ENCODE measurements at regions not wholly inside any gene's neighbourhood (a gene's known extent, or its start where the extent isn't known, plus 50 kb on each side); places are given as distances from the start of the nearest gene placed in this dataset.

DNA sequence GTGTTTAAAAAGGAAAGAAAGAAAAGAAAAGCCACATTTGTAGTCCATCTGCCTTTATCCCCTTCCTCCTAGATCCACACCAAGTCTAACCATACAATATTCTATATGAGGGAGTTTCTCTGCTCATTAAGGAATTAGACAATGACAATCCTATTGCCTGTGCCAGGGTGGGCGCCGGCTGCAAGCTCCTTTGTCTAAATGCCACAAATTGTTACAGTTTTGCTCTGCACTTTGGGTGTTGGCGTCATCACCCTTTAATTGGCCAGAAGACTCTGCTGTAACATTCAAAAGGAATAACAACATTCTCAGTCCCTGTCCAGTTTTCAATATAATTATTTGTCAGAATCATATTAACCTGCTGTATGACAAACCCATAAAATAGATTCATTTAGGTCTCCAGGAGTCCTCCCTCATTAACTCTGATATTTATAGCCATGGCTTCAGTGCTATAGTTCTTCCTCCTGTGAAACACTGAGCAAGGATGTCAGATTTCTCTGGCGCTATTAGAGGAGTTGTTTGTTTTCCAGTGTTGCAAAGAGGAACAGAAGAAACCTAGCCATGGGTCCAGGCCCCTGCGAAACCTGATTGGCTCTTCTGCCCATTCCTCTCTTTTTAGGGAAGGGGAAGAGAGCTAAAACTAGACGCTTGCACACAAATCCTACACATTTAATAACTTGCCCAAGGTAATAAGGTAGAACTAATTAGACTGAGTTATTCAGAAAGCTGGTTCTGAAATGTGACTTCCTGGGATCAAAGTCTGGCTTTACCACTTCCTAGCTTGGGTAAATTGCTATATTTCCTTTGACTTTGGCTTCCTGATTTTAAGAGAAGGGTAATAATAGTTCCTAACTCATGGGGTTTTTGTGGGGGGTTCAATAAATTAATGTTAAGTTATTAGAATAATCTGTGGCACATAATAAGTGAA, 112.4 kb downstream of the CD47 start:
- no peaks in the 10 kb centered on the region for H3K9me3 ChIP-seq (replicated peaks; ENCODE audit: control insufficient read depth, insufficient read depth, low read length)
- no peaks in the 10 kb centered on the region for H3K9me1 ChIP-seq (replicated peaks; ENCODE audit: control insufficient read depth, extremely low read depth, insufficient read depth, low read length)
- intact Hi-C loops (cut with micrococcal nuclease) (loop anchor here (1.0 kb wide), 1 partner anchor 9 kb away; no protein-coding TSS in a partner anchor), dilution Hi-C loops (cut with MboI; ENCODE audit: extremely low pct_ligation_motif_present, low sequenced_read_pairs) (no loop called here)
- no peak overlapping the region for H3K27ac ChIP-seq (ENCODE audit: insufficient read depth, low read depth, low read length)
- no peak overlapping the region for H3K4me3 ChIP-seq (replicated peaks in 1 of 3; ENCODE audit: insufficient read depth in 1 of 3, low read depth in 1 of 3, low read length in 3 of 3)
- DNase-seq (ENCODE audit: low read depth, low spot score) (no peak), FAIRE-seq (no peak)
- TF ChIP-seq MAX (IDR thresholded peaks at IDR 0.05; ENCODE audit: insufficient read depth, insufficient read length) (no peak), POLR2A (IDR thresholded peaks at IDR 0.05; ENCODE audit: low read depth, low read length) (no peak), POLR2AphosphoS5 (IDR thresholded peaks at IDR 0.05; ENCODE audit: insufficient read depth, low read depth, low read length) (no peak), GATA2 (IDR thresholded peaks at IDR 0.05; ENCODE audit: insufficient read depth, insufficient read length, low read depth, low read length) (no peak), EZH2 (IDR thresholded peaks at IDR 0.05; ENCODE audit: borderline replicate concordance, low read depth, low read length, severe bottlenecking) (no peak), JUN (IDR thresholded peaks at IDR 0.05; ENCODE audit: borderline replicate concordance, insufficient read depth, insufficient read length, low read depth) (no peak)
- TF ChIP-seq, protein P1, sequence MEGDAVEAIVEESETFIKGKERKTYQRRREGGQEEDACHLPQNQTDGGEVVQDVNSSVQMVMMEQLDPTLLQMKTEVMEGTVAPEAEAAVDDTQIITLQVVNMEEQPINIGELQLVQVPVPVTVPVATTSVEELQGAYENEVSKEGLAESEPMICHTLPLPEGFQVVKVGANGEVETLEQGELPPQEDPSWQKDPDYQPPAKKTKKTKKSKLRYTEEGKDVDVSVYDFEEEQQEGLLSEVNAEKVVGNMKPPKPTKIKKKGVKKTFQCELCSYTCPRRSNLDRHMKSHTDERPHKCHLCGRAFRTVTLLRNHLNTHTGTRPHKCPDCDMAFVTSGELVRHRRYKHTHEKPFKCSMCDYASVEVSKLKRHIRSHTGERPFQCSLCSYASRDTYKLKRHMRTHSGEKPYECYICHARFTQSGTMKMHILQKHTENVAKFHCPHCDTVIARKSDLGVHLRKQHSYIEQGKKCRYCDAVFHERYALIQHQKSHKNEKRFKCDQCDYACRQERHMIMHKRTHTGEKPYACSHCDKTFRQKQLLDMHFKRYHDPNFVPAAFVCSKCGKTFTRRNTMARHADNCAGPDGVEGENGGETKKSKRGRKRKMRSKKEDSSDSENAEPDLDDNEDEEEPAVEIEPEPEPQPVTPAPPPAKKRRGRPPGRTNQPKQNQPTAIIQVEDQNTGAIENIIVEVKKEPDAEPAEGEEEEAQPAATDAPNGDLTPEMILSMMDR (IDR thresholded peaks at IDR 0.05; ENCODE audit: extremely low read depth in 1 of 2, insufficient read depth in 1 of 2, low read depth in 1 of 2, low read length in 2 of 2) = no peak
- no TSS peak for BruUV-seq (replicated peaks)
- no peaks in the 10 kb centered on the region for H4K20me1 ChIP-seq (replicated peaks; ENCODE audit: control insufficient read depth, extremely low read depth, insufficient read depth, low read length)
- H3K9ac ChIP-seq (replicated peaks; ENCODE audit: extremely low read depth, insufficient read depth, low read length) = no peak overlapping the region
- no peaks in the 10 kb centered on the region for H3K79me2 ChIP-seq (ENCODE audit: control insufficient read depth, insufficient read depth, low read length)
- POLR2A ChIA-PET = no interaction called here
- H3K4me2 ChIP-seq (ENCODE audit: insufficient read depth, low read length) = no peak overlapping the region
- H2AFZ ChIP-seq (ENCODE audit: low read depth, low read length) = no peak overlapping the region
- H3K27me3 ChIP-seq (ENCODE audit: control insufficient read depth in 2 of 2, insufficient read depth in 2 of 2, low read length in 2 of 2) = no peaks in the 10 kb centered on the region
- H3K36me3 ChIP-seq (ENCODE audit: control insufficient read depth in 2 of 2, extremely low read depth in 1 of 2, insufficient read depth in 2 of 2, low read length in 2 of 2) = no peaks in the 10 kb centered on the region
- H3K4me1 ChIP-seq (ENCODE audit: control insufficient read depth, extremely low read depth, insufficient read depth, low read length) = peaks cover 10% of the 10 kb centered on the region
- CTCF ChIA-PET = no interaction called here
